AG04449 (cell line): ENCODE measurements at regions not wholly inside any gene's neighbourhood (a gene's known extent, or its start where the extent isn't known, plus 50 kb on each side); places are given as distances from the start of the nearest gene placed in this dataset.

Experiments
- CTCF ChIA-PET: fragments of 350-600 bp; formaldehyde crosslinking; extraction: SDS; loops from one replicate; lab custom pipeline; 2021; ENCODE audit warnings: antibody characterized with exemption; lab: Yijun Ruan, JAX
- POLR2A ChIA-PET: fragments of 400-600, 350-600 bp; formaldehyde crosslinking; extraction: SDS; loops from one replicate; lab custom pipeline; 2020; ENCODE audit warnings: antibody characterized with exemption, inconsistent platforms; lab: Yijun Ruan, JAX
- DNase-seq: peaks from one replicate; pipeline ENCODE4 v3.0.0-alpha.2; 2010; ENCODE audit warnings: low read depth, low spot score
- H3K4me3 ChIP-seq: 2 replicates; pipeline ENCODE4 v1.5.1; 2011; ENCODE audit warnings: low read depth, mild to moderate bottlenecking, control low read depth, low read length
- TF ChIP-seq, protein P1 (sequence below): IDR thresholded peaks from one replicate; pipeline ENCODE4 v1.5.1; 2011; ENCODE audit warnings: mild to moderate bottlenecking, moderate library complexity, low read length, control low read depth, inconsistent platforms; ENCODE audit not compliant: insufficient read depth; ENCODE audit errors: missing control alignments

DNA sequence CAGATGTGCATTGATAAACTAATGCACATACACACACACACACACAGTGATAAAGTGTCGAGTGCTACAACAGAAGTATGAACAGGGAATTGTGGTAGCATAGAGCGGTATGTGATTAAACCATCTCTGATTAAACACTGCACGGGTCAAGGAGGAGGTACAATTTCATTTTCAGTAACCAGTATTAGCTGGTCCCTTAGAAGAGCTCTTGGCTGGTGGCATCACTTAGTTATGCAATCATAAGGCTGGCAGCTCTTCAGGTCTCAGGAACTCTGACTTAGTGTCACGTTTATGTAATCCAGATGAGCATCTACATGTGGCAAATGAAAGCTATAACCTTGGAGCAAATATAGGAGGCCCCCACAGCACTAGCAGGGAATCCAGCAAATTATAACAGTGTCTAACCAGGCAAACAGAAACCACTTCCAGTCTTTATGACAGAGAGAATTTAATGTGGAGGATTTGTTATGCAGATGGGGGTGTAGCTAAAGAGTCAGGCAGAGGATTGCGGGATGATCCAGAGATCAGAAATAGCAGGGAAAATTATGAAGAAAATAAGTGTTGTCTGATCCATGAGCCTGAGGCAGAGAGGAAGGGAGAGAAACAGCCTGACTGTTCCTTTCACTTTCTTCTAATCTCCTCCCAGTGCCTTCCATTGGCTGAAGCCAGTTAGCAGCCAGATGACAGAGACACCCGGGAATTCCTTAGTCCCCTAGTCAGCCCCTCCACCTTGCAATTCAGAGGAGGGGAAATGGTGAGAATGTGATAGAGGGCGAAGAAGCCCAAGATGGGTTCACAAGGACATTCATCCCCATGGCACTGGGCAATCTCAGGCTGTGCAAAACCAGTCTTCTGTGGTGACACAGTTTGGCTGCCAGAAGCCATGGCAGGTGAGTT is 533.1 kb upstream of the TENM4 start:
- DNase-seq, result no peak
- CTCF ChIA-PET, result no interaction called here
- H3K4me3 ChIP-seq, result peak overlapping the region; percentile 29
- TF ChIP-seq, protein P1, sequence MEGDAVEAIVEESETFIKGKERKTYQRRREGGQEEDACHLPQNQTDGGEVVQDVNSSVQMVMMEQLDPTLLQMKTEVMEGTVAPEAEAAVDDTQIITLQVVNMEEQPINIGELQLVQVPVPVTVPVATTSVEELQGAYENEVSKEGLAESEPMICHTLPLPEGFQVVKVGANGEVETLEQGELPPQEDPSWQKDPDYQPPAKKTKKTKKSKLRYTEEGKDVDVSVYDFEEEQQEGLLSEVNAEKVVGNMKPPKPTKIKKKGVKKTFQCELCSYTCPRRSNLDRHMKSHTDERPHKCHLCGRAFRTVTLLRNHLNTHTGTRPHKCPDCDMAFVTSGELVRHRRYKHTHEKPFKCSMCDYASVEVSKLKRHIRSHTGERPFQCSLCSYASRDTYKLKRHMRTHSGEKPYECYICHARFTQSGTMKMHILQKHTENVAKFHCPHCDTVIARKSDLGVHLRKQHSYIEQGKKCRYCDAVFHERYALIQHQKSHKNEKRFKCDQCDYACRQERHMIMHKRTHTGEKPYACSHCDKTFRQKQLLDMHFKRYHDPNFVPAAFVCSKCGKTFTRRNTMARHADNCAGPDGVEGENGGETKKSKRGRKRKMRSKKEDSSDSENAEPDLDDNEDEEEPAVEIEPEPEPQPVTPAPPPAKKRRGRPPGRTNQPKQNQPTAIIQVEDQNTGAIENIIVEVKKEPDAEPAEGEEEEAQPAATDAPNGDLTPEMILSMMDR, result no peak
- POLR2A ChIA-PET, result no interaction called here

DNA sequence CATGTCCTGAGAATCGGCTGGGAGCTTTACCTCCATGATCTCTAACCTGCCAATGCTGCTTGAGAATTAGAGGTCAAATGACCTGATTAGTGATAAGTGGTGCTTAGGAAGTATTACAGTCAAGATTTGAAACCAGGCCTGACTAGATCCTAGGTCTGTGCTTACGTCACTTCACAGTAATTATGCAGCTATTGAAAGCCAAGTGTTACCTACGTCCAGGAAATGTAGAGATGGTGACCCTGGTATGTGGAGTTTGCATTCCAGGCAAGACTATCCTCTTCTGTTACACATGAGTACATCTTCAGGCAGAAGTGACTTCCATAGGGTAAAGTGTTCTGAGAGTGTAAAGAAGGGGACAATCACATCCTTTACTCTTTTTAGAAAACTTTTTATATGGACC is 530.4 kb upstream of the TENM4 start:
- ChIA-PET POLR2A (no interaction called here), CTCF (no interaction called here)
- TF ChIP-seq, protein P1, result no peak
- no peak for DNase-seq
- H3K4me3 ChIP-seq, result no peak overlapping the region

DNA sequence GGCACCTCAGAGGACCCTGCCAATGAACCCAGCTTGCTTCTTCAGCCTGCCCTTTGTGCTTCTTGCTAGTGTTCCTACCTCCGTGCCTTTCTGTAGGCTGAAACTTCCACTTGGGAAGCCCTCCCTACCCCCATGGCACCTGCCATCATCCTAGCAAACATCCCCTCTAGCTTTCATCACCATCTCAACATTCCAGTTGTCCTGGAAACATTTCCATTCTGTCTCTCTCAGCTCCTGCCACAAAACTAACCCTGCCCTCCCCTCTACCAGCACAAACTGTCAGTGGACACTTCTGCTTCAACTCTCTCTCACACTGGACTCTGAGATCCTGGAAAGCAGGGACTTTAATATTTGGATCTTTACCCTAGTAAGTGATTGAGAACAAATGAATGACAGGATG is 525.8 kb upstream of the TENM4 start:
- TF ChIP-seq, protein P1, result no peak
- ChIA-PET POLR2A (no interaction called here), CTCF (no interaction called here)
- no peak overlapping the region for H3K4me3 ChIP-seq
- DNase-seq, result no peak

DNA sequence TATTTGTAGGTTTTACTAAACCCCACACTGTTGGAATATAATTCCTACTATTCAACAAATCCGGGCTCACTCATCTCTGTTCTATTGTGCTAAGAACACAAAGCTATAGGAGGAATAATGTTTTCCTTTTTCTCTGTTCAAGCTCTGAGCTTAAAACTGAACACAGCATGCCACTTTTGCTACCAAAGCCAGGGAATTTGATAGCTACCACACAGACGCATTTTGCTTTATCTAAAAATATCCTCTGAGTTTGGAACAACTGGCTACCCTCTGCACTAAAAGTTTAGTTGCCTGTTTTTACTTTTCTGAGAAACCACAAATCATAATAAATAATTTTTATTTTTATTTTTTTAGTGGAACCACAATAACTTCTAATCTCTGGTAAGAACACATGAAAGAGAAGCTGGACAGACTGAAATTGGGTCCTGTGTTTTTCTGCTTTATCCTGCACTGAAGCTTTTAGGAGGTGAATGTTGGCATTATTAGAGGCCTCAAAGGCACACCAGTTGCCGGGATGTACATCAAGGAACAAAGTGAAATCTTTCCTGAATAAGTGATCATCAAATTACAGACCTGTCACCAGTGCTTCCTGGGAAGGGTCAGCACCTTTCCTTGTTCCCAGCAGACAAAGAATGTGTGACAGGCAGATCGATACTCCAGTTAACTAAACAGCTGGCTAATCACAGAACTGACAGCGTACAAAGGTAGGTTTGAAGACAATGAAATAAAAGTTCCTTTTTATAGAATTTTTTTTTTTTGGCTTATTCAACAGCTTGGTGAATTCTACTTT is 523.2 kb upstream of the TENM4 start:
- POLR2A ChIA-PET, result interaction anchor here (0.6 kb wide), 1 partner anchor 14 kb away, joined by 3 read pairs; no protein-coding TSS in a partner anchor
- H3K4me3 ChIP-seq, result no peak overlapping the region
- no peak for DNase-seq
- TF ChIP-seq, protein P1, result no peak
- CTCF ChIA-PET, result interaction anchor here (1.2 kb wide), 1 partner anchor 10 kb away, joined by 4 read pairs; no protein-coding TSS in a partner anchor

DNA sequence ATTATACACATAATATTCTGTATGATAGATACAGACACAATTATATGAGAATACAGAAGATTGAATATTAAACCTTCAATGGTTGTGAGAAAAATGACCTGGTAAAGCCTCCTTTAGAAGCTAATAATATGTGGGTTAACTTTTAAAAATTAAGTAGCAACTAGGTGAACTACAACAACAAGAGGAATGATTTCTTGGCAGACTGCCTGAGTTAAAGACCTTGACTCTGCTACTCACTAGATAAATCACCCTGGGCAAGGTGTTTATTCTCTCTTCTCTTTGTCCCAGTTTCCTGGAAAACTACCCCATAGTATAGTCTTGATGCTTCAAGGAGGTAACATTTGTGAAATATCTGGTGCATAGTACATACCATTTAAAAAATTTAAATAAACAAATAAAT is 519.6 kb upstream of the TENM4 start:
- ChIA-PET CTCF (no interaction called here), POLR2A (no interaction called here)
- H3K4me3 ChIP-seq, result no peak overlapping the region
- TF ChIP-seq, protein P1, result no peak
- DNase-seq, result no peak

DNA sequence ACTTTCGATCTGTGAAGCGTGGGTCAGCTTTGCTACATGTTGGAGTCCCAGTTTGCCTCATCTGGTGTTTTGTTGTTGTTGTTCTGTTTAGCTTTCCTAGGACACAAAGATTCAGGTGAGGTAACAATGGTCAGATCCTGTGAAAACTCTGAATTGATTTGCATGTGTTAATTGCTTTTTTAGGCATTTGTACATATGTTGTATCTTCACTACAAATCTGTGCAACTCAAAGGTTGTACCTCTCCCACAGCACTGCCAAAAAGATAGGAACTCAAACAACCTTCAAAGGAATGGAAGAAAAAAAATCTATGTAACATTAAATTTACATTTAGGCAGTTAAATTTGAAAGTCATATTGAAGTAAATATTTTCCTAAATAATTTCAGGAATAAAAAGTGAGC is 518.5 kb upstream of the TENM4 start:
- CTCF ChIA-PET, result no interaction called here
- H3K4me3 ChIP-seq, result no peak overlapping the region
- POLR2A ChIA-PET, result no interaction called here
- TF ChIP-seq, protein P1, result no peak
- no peak for DNase-seq
